K562 (cell line): ENCODE measurements at regions not wholly inside any gene's neighbourhood (a gene's known extent, or its start where the extent isn't known, plus 50 kb on each side); places are given as distances from the start of the nearest gene placed in this dataset.

Experiments
- ATAC-seq: fragments of 200-7000 bp; cut with Tn5 transposase; 3 replicates; pipeline ENCODE4 v1.9.1; 2020; ENCODE audit warnings: moderate library complexity
- BruUV-seq: library from RNA; stranded (reverse); fragments of 400-500 nt; replicated peaks from 2 replicates; lab custom pipeline; 2021; lab: Mats Ljungman, UMichigan
- CTCF ChIA-PET: fragments of 300-600 bp; formaldehyde crosslinking; extraction: SDS; loops from one replicate; lab custom pipeline; 2021; ENCODE audit warnings: low intra/inter-chr PET ratio; lab: Yijun Ruan, JAX
- POLR2A ChIA-PET: fragments of 300-600, 350-650 bp; sonication (Branson Sonifier 250); formaldehyde crosslinking; extraction: SDS; loops from one replicate; lab custom pipeline; 2021; ENCODE audit warnings: antibody characterized with exemption, inconsistent platforms; lab: Yijun Ruan, JAX
- DNase-seq, 4 experiments: peaks; one replicate each; pipeline versions ENCODE4 v3.0.0 to v3.0.0-alpha.2; 2011 to 2018; ENCODE audit warnings: low spot score in 3 of 4, mixed read lengths in 3 of 4; ENCODE audit errors: extremely low read depth in 1 of 4
- FAIRE-seq: peaks from 2 replicates; lab custom pipeline; 2011; peaks lifted over from hg19 to GRCh38; lab: Jason Lieb, UNC
- H2AFZ ChIP-seq: 2 replicates; pipeline ENCODE4 v1.6.0; 2011; ENCODE audit warnings: low read depth, low read length, control low read depth, inconsistent platforms
- H3K27ac ChIP-seq: fragments of 200-600 bp; 3 replicates; pipeline ENCODE4 v1.8.0; 2011; ENCODE audit warnings: low read depth, mild to moderate bottlenecking, control low read depth, inconsistent platforms, low read length, moderate library complexity, mixed read lengths; ENCODE audit errors: extremely low read depth
- H3K27me3 ChIP-seq, 2 experiments: fragments of 300-600 bp in 1 of 2; 2 replicates in 1 of 2; 3 replicates in 1 of 2; pipeline versions ENCODE4 v1.6.0 to v1.8.0; 2011; ENCODE audit warnings: inconsistent platforms in 2 of 2, low read length in 2 of 2, mild to moderate bottlenecking in 1 of 2, mixed read lengths in 1 of 2, moderate library complexity in 1 of 2; ENCODE audit not compliant: control insufficient read depth in 2 of 2, insufficient read depth in 2 of 2
- H3K36me3 ChIP-seq: fragments of 300-600 bp; 3 replicates; pipeline ENCODE4 v1.8.0; 2011; ENCODE audit warnings: mild to moderate bottlenecking, low read length, inconsistent platforms; ENCODE audit not compliant: control insufficient read depth, insufficient read depth
- H3K4me1 ChIP-seq, 2 experiments: fragments of 200-600 bp in 1 of 2; replicated peaks in 1 of 2; 2 replicates in 1 of 2; 3 replicates in 1 of 2; pipeline versions ENCODE4 v1.5.1 to v1.8.0; 2011; ENCODE audit warnings: inconsistent platforms in 2 of 2, low read length in 2 of 2, mild to moderate bottlenecking in 1 of 2, mixed read lengths in 1 of 2, moderate library complexity in 1 of 2; ENCODE audit not compliant: control insufficient read depth in 2 of 2, insufficient read depth in 2 of 2
- H3K4me2 ChIP-seq: 2 replicates; pipeline ENCODE4 v1.6.1; 2011; ENCODE audit warnings: low read length, control low read depth, inconsistent platforms, mixed read lengths; ENCODE audit not compliant: insufficient read depth
- H3K4me3 ChIP-seq: fragments of 200-600 bp; sonication (generic), shearing (Covaris generic); 2 replicates; pipeline ENCODE4 v1.5.1; 2016; ENCODE audit warnings: control low read depth, inconsistent platforms
- H3K79me2 ChIP-seq: fragments of 200-600 bp; 3 replicates; pipeline ENCODE4 v1.8.0; 2011; ENCODE audit warnings: low read length, inconsistent platforms; ENCODE audit not compliant: control insufficient read depth, insufficient read depth
- H3K9ac ChIP-seq, 2 experiments: 2 replicates each; pipeline versions ENCODE4 v1.6.0 to v1.6.1; 2011; ENCODE audit warnings: low read depth in 2 of 2, low read length in 2 of 2, control low read depth in 1 of 2, inconsistent platforms in 1 of 2, mild to moderate bottlenecking in 1 of 2, mixed read lengths in 1 of 2; ENCODE audit not compliant: insufficient read depth in 1 of 2
- H3K9me1 ChIP-seq: one replicate; pipeline ENCODE4 v1.6.0; 2011; ENCODE audit warnings: inconsistent platforms, mild to moderate bottlenecking, low read length, moderate library complexity; ENCODE audit not compliant: control insufficient read depth, insufficient read depth
- H3K9me3 ChIP-seq: replicated peaks from 2 replicates; pipeline ENCODE4 v1.5.1; 2011; ENCODE audit warnings: low read depth, low read length, inconsistent platforms; ENCODE audit not compliant: control insufficient read depth, insufficient read depth
- H4K20me1 ChIP-seq: replicated peaks from 2 replicates; pipeline ENCODE4 v1.6.1; 2011; ENCODE audit warnings: low read length, inconsistent platforms, mixed read lengths; ENCODE audit not compliant: control insufficient read depth, insufficient read depth
- ADNP ChIP-seq: fragments of 200-800 bp; sonication (Bioruptor generic); IDR thresholded peaks from 2 replicates; pipeline ENCODE4 v1.6.1; 2016; ENCODE audit warnings: missing genetic modification characterization, missing compliant biosample characterization
- CBFA2T2 ChIP-seq: fragments of 450-650 bp; conservative IDR thresholded peaks from 2 replicates; pipeline ENCODE4 v1.6.1; 2017; ENCODE audit warnings: mild to moderate bottlenecking
- HEY1 ChIP-seq: fragments of 250-450 bp; sonication (Bioruptor Pico); IDR thresholded peaks from 2 replicates; pipeline ENCODE4 v1.5.0; 2020; ENCODE audit warnings: mild to moderate bottlenecking, moderate library complexity, borderline replicate concordance
- RBM17 ChIP-seq: fragments of 200-400 bp; formaldehyde crosslinking; IDR thresholded peaks from 2 replicates; pipeline ENCODE4 v1.6.1; 2017; ENCODE audit warnings: low read depth, mild to moderate bottlenecking, low read length, borderline replicate concordance
- SIN3A ChIP-seq, 2 experiments: fragments of 150-350 bp in 1 of 2; IDR thresholded peaks; 2 replicates each; pipeline ENCODE4 v1.6.1; 2011 to 2016; ENCODE audit warnings: borderline replicate concordance in 2 of 2, low read depth in 2 of 2, low read length in 2 of 2, mild to moderate bottlenecking in 2 of 2, moderate library complexity in 2 of 2; ENCODE audit not compliant: control insufficient read depth in 1 of 2
- SIX5 ChIP-seq, 2 experiments: IDR thresholded peaks; 2 replicates each; pipeline ENCODE4 v1.6.1; 2011; ENCODE audit warnings: low read length in 2 of 2, borderline replicate concordance in 1 of 2, low read depth in 1 of 2, mild to moderate bottlenecking in 1 of 2, moderate library complexity in 1 of 2; ENCODE audit not compliant: insufficient read depth in 1 of 2
- SNRNP70 ChIP-seq: fragments of 200-400 bp; formaldehyde crosslinking; optimal IDR thresholded peaks from 2 replicates; pipeline ENCODE3; 2017; ENCODE audit warnings: low read depth, low read length
- SPI1 ChIP-seq: IDR thresholded peaks from 2 replicates; pipeline ENCODE4 v1.6.1; 2011; ENCODE audit warnings: low read depth, low read length, control low read depth, borderline replicate concordance
- TCFL5 ChIP-seq: fragments of 250-450 bp; sonication (Bioruptor Pico); conservative IDR thresholded peaks from 2 replicates; pipeline ENCODE4 v1.6.1; 2021; ENCODE audit warnings: mild to moderate bottlenecking, moderate library complexity, matching md5 sums
- ZC3H4 ChIP-seq: sonication (generic); formaldehyde crosslinking; IDR thresholded peaks from 2 replicates; pipeline ENCODE4 v1.9.0; 2021; ENCODE audit warnings: missing genetic modification reagents, borderline replicate concordance
- WGBS: fragments of 100-300 bp; shearing (Covaris generic); methylation state at CpG from one replicate; pipeline ENCODE4 v1.1.6; 2016; ENCODE audit warnings: low coverage, mixed read lengths; ENCODE audit not compliant: insufficient coverage; ENCODE audit errors: missing lambda C conversion rate; 5-methylcytosine and 5-hydroxymethylcytosine counted together
- in situ Hi-C: fragments of 300-500 bp; cut with MboI; formaldehyde crosslinking; loops from 4 replicates; pipeline ENCODE4 v1.15.0; 2018; ENCODE audit warnings: inconsistent platforms, mixed read lengths
- intact Hi-C: fragments of 100-400 bp; cut with micrococcal nuclease; formaldehyde crosslinking; loops from 2 replicates; pipeline ENCODE4 v1.14.2; 2022
- TF ChIP-seq, protein P1 (sequence below): fragments of 250-450 bp; sonication (Bioruptor Pico); IDR thresholded peaks from 2 replicates; pipeline ENCODE4 v1.5.0; 2020; ENCODE audit warnings: mild to moderate bottlenecking

DNA sequence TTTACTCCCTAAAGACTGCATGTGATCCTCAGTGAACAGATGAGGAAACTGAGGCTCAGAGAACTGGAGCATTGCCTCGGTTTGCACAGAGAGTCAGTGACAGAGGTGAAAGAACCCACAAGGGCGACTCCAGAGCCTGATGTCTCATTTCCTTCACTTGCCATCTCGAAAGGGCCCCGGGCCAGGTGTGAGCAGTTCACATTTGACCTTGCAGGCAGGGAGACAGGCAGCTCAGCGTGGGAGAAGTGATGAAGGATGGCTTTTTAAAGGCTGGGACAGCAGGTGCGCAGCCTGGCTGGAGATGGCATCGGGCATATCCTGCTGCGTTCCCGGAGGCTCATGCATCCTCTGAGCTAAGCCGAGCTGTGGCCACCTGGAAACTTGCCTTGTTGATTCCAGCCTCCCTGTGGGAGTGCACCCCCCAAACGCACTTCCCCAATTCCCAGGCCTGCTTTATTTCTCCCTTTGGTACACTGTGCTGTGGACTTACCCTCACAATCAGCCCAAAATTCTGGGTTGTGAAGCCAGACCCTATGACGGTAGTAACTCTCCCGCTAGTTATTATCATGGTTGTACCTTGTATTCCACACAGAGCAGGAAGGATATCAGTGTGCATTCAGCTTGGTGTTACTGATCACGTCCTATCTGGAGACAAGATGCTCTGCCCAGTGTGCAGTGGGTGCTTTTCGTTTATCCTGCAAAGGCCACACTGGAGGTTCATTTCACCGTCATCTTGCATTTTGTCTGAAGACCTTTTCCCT lies 753.2 kb upstream of the EEF2KMT start:
- CTCF ChIA-PET: no interaction called here
- Histone ChIP-seq H3K36me3 (no peaks in the 10 kb centered on the region), H3K9me3 (no peaks in the 10 kb centered on the region), H3K27me3 (peaks cover 4 to 10% of the 10 kb centered on the region in 2 experiments; a peak in 2 of 5 replicates), H4K20me1 (no peaks in the 10 kb centered on the region), H3K9me1 (no peaks in the 10 kb centered on the region), H3K4me2 (no peak overlapping the region), H3K4me1 (no peaks in the 10 kb centered on the region), H3K4me3 (no peak overlapping the region), H2AFZ (no peak overlapping the region), H3K9ac (no peak overlapping the region), H3K27ac (no peak overlapping the region), H3K79me2 (no peaks in the 10 kb centered on the region)
- ATAC-seq (no peak), FAIRE-seq (no peak), DNase-seq (no peak)
- POLR2A ChIA-PET: no interaction called here
- in situ Hi-C loops (no loop called here), intact Hi-C loops (no loop called here)
- 0% methylated on average over 16 of the region's 16 CpGs for WGBS
- no TSS peak for BruUV-seq
- TF ChIP-seq HEY1 (CRISPR knock-in tag) (no peak), CBFA2T2 (no peak), SPI1 (no peak), ADNP (tag) (no peak), SIN3A (IDR thresholded peaks at IDR 0.05; ENCODE audit: borderline replicate concordance in 2 of 2, control insufficient read depth in 1 of 2, low read depth in 2 of 2, low read length in 2 of 2) (no peak), SIX5 (IDR thresholded peaks at IDR 0.05; ENCODE audit: borderline replicate concordance in 1 of 2, insufficient read depth in 1 of 2, low read depth in 1 of 2, low read length in 2 of 2) (no peak), RBM17 (no peak), TCFL5 (no peak), ZC3H4 (CRISPR knock-in tag) (no peak), SNRNP70 (no peak)
- TF ChIP-seq, protein P1, sequence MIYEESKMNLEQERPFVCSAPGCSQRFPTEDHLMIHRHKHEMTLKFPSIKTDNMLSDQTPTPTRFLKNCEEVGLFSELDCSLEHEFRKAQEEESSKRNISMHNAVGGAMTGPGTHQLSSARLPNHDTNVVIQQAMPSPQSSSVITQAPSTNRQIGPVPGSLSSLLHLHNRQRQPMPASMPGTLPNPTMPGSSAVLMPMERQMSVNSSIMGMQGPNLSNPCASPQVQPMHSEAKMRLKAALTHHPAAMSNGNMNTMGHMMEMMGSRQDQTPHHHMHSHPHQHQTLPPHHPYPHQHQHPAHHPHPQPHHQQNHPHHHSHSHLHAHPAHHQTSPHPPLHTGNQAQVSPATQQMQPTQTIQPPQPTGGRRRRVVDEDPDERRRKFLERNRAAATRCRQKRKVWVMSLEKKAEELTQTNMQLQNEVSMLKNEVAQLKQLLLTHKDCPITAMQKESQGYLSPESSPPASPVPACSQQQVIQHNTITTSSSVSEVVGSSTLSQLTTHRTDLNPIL (CRISPR knock-in tag): no peak
